GM18505 (cell line): ENCODE measurements at regions not wholly inside any gene's neighbourhood (a gene's known extent, or its start where the extent isn't known, plus 50 kb on each side); places are given as distances from the start of the nearest gene placed in this dataset.

Source experiments
- ATAC-seq: cut with Tn5 transposase; IDR thresholded peaks from one replicate; pipeline ENCODE4 v1.9.1; 2021; ENCODE audit not compliant: unreplicated experiment
- POLR2A ChIP-seq: IDR thresholded peaks from 4 replicates; pipeline ENCODE4 v1.6.1; 2011; ENCODE audit warnings: borderline replicate concordance; ENCODE audit not compliant: insufficient read depth, insufficient read length; ENCODE audit errors: extremely low read depth

GRCh38 chr2:819601-820000 is 131.0 kb upstream of the SNTG2 start:
- no peak for TF ChIP-seq POLR2A
- no peak for ATAC-seq

DNA sequence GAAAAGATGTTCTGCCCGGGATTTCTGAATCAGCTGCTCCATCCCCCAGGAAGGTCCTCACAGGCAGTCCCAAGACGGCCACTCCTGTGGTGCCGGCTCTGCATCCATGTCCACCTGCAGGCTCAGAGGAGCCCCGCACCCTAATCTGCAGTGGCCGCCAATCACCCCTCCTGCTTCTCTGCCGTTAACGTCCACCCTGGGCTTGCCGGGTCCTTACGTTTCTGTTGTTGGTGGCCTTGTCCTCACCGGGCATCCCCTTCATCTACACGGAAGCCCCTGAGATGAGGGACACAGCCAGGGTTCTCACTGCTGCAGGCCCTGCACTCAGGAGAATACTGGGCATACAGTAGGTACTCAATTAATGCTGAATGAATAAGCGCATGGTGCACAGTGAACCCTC is 131.5 kb upstream of the SNTG2 start:
- no peak for ATAC-seq
- TF ChIP-seq POLR2A = no peak

- no peak for TF ChIP-seq POLR2A
- ATAC-seq = no peak
These were observed 133.2 kb upstream of the SNTG2 start for GRCh38 chr2:817336-818015.

DNA sequence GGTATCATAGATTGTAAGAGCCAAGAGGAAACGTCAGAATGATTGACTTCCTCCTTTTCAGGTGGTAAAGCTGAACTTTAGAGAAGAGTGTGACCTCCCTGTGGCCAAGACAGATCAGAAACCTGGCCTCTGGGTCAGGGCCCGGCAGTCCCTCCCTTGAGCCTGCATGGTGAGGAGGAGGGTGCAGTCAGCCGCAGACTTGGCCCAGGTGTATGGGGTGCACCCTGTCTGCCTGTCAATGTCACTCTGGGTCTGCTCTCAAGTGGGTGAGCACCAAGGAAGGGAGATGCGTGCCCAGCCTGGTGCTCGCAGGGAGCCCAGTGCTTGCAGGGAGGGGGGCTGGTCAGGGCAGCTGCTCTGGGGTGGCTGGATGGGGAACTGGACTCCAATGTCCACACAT is 134.4 kb upstream of the SNTG2 start:
- TF ChIP-seq POLR2A = no peak
- ATAC-seq = no peak

DNA sequence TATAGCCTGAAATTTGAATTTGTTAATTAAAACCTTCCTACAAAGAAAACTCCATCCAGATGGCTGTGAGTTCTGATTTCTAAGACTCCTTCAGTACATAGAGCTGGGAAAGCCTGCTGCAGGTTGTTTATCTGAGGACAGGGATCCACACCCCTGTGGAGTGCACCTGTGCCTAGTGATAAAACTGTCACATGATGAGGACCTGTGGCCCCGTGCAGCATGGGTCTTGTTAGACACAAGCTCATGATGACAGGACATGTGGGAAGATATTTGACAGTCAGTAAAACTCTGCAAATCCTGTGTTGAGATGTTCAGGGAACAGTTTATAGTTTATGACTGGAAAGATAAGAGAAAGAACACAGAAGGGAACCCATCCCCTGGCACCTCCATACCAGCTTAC is 133.2 kb upstream of the TMEM18 start:
- ATAC-seq = no peak
- no peak for TF ChIP-seq POLR2A

DNA sequence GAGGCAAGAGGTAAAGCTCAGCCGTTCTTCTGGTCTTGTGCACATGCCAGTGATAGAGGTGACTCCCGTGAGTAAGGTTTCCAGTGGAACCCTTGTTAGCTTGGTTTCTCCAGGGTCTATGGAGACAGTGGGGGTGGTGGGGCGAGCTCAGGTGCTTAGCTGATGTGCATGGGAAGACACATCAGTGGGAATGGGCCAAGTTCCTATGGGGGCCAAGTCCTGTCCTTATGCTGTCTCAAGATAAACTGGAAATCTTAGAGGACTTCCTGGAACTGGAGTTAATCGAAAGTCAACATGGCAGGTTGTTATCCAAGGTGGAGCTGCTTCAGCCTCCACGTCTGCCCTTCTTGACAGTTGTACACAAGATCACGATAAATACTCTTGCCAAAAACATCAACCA is 130.1 kb upstream of the TMEM18 start:
- no peak for TF ChIP-seq POLR2A
- no peak for ATAC-seq

- no peak for TF ChIP-seq POLR2A
- no peak for ATAC-seq
These were observed 128.5 kb upstream of the TMEM18 start for GRCh38 chr2:805664-806063.

DNA sequence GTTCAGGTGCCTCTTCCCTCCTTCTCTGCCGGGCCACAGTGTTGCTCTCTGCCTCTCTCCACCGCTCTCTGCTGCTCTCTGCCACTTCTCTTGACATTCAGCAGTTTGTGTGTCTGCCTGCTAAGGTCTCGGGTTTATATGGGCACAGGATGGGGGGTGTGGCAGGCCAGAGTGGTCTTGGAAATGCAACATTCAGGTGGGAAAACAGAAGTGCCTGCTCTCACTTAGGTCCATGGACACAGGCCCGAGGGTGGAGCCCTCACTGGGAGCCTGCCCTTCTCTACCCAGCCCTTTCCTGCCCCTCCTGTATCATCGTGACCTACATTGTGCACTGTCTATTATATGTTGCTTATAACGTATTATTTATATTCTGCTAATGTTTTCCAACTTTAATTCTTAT is 120.8 kb upstream of the TMEM18 start:
- no peak for TF ChIP-seq POLR2A

GRCh38 chr2:797556-797955 is 120.3 kb upstream of the TMEM18 start:
- ATAC-seq = no peak
- no peak for TF ChIP-seq POLR2A

More for the DNA sequence above, 120.8 kb upstream of the TMEM18 start:
- ATAC-seq = no peak

DNA sequence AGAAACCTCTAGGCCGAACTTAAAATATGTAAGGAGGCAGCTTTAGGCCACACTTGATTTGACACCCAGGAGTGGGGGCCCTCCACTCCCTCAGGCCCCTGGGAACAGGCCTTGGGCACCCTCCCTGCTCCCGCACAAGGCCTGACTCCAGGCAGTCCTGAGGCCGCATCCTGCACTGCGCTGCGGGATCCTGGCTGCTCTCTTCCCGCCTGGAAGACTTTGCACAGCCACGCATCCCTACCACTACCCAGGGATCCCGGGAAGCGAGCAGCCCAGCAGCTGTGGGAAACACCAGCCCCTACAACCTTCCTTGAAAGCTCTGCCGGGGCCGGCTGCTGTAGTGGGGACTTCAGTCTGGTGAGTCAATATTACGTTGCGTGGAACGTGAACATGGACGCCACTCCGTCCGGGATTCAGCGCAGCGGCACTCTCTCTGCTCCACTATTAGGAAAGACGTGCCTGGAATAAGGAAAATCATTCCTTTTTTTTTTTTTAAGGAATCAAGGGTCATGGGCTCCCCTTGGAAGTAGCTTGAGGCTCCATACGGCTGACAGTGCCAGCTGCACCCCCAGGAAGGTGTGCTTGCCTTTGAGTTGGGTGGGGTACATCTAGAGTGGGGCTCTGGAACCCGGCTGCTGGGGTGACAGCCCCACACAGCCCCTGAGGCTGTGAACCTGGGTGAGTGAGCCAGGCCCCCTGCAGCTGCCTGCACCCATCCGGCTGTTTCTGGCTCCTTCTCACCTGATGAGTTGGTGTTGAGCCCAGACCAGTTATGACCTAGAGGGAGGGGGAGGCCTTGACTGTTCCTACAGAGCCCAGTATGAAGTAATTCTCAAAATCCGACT is 119.2 kb upstream of the TMEM18 start:
- TF ChIP-seq POLR2A = no peak
- no peak for ATAC-seq

DNA sequence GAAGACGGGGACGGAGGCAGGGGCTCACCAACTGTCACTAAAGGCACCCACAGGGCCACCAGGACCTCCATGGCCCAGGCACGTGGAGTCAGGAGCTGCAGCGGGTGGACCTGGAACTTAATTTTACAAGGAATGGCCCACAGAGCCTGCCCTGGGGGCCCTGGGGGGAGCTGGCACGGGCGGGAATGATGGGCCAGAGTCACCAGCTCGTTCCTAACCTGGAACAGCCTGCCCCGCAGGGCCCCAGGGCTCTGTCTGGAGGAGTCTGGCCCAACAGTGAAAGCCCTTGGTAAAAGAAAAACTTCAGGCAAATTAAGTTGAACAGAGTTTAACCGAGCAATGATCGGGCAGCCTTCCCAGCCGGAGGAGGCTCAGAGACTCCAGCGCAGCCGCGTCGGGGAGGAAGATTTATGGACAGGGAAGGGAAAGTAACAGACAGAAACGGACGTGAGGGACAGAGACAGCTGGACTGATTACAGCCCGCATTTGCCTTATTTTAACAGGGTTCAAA is 118.4 kb upstream of the TMEM18 start:
- ATAC-seq = no peak
- TF ChIP-seq POLR2A = no peak

- TF ChIP-seq POLR2A = no peak
- ATAC-seq = no peak
These were observed 117.5 kb upstream of the TMEM18 start for GRCh38 chr2:794554-795241.

DNA sequence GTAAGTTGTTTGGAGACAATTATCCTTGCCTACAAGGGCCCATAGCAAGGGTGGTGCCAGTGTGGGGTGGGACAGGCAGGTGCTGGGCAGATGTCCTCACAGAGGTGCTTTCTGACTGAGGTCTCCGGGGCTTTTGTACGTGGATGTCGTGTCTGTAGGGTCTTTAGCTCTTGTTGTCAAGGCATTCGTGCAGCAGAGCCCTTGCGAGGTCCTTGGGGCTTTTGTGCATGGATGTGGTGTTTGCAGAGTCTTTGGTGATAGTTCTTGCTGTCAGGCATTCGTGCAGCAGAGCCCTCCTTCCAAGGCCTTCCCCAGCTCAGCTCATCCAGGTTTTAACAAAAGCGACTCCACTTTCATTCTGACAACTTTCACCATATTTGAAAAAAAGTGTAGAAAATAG is 116.0 kb upstream of the TMEM18 start:
- TF ChIP-seq POLR2A = no peak
- ATAC-seq = no peak
